Tibial artery (tissue), 4 donors: ENCODE measurements at regions not wholly inside any gene's neighbourhood (a gene's known extent, or its start where the extent isn't known, plus 50 kb on each side); places are given as distances from the start of the nearest gene placed in this dataset.

Experiments used
- DNase-seq, 2 donors: peaks; one replicate each; pipeline ENCODE4 v3.0.0-alpha.2; 2019
- H3K27ac ChIP-seq, 2 donors: fragments of 200-600 bp; sonication (generic) in 1 of 2; 1 replicate in 1 of 2; 2 replicates in 1 of 2; pipeline ENCODE4 v1.5.1; 2018 to 2019; ENCODE audit warnings: mild to moderate bottlenecking in 1 of 2
- H3K27me3 ChIP-seq, 2 donors: fragments of 200-600 bp; sonication (generic) in 1 of 2; one replicate each; pipeline versions ENCODE4 v1.5.1 to v1.6.0; 2016 to 2019
- H3K36me3 ChIP-seq, 3 donors: fragments of 200-600 bp; sonication (generic) in 2 of 3; one replicate each; pipeline ENCODE4 v1.5.1; 2016 to 2019; ENCODE audit warnings: mild to moderate bottlenecking in 2 of 3
- H3K4me1 ChIP-seq, 4 donors: fragments of 200-600 bp; sonication (generic) in 2 of 4; 1 replicate in 3 of 4; 2 replicates in 1 of 4; pipeline ENCODE4 v1.5.1; 2016 to 2019
- H3K4me3 ChIP-seq, 2 donors: fragments of 200-600 bp; sonication (generic) in 1 of 2; 1 replicate in 1 of 2; 2 replicates in 1 of 2; pipeline ENCODE4 v1.5.1; 2018 to 2019; ENCODE audit warnings: mild to moderate bottlenecking in 2 of 2
- H3K9me3 ChIP-seq, 3 donors: fragments of 200-600 bp; sonication (generic) in 1 of 3; one replicate each; pipeline ENCODE4 v1.5.1; 2016 to 2019
- intact Hi-C: fragments of 100-400 bp; cut with DNase I; formaldehyde crosslinking; loops from one replicate; pipeline ENCODE4 v1.15.0; 2023; ENCODE audit warnings: low total_unique reads
- TF ChIP-seq, protein P1 (sequence below), 2 experiments: fragments of 200-600 bp in 1 of 2; fragments of 450-650 bp in 1 of 2; IDR thresholded peaks; one replicate each; pipeline ENCODE4 v1.5.1; 2017 to 2019; ENCODE audit warnings: antibody characterized with exemption in 2 of 2, mild to moderate bottlenecking in 1 of 2, moderate library complexity in 1 of 2

DNA sequence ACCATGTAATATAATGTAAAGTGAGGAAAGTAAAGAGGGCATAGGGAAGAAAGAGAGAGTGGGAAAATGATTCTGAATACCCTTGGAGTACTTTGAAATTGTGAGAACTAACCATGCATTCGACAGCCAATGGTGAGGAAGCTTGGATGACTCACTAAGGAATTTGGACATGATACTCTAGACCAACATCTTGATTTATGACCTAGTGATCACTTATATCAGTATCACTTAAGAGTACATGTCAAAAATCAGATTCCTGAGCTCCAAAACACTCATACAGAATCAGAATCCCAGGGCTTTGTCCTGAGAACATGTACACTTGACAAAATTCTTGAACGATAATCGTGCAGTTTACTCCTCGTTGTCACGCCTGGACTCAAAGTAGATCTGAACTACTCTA is 1899.8 kb upstream of the PIK3C3 start:
- no peak for DNase-seq
- Histone ChIP-seq H3K36me3 (no peaks in the 10 kb centered on the region), H3K4me1 (no peaks in the 10 kb centered on the region), H3K27ac (no peak overlapping the region), H3K9me3 (no peaks in the 10 kb centered on the region), H3K27me3 (no peaks in the 10 kb centered on the region), H3K4me3 (no peak overlapping the region)
- intact Hi-C loops, result no loop called here
- TF ChIP-seq, protein P1, sequence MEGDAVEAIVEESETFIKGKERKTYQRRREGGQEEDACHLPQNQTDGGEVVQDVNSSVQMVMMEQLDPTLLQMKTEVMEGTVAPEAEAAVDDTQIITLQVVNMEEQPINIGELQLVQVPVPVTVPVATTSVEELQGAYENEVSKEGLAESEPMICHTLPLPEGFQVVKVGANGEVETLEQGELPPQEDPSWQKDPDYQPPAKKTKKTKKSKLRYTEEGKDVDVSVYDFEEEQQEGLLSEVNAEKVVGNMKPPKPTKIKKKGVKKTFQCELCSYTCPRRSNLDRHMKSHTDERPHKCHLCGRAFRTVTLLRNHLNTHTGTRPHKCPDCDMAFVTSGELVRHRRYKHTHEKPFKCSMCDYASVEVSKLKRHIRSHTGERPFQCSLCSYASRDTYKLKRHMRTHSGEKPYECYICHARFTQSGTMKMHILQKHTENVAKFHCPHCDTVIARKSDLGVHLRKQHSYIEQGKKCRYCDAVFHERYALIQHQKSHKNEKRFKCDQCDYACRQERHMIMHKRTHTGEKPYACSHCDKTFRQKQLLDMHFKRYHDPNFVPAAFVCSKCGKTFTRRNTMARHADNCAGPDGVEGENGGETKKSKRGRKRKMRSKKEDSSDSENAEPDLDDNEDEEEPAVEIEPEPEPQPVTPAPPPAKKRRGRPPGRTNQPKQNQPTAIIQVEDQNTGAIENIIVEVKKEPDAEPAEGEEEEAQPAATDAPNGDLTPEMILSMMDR (IDR thresholded peaks at IDR 0.05), result no peak

DNA sequence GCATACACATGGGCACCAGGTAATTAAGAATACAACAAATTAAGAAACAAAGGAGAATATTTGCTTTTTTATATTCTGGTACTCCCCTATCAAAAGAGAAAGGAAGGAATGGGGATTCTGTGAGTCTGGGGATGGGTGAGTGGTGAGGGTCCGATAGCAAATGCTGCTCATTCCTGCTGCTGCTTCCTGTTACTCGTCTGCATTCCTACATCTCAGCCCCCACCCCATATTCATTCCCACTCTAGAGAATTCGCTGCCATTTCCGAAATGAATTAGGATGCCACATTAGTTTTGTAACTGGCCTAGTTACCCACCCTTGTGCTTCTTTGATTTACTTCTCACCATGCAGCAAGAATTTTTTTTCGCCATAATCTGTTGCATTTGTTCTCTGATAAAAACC is 1905.3 kb upstream of the PIK3C3 start:
- TF ChIP-seq, protein P1 (IDR thresholded peaks at IDR 0.05), result no peak

DNA sequence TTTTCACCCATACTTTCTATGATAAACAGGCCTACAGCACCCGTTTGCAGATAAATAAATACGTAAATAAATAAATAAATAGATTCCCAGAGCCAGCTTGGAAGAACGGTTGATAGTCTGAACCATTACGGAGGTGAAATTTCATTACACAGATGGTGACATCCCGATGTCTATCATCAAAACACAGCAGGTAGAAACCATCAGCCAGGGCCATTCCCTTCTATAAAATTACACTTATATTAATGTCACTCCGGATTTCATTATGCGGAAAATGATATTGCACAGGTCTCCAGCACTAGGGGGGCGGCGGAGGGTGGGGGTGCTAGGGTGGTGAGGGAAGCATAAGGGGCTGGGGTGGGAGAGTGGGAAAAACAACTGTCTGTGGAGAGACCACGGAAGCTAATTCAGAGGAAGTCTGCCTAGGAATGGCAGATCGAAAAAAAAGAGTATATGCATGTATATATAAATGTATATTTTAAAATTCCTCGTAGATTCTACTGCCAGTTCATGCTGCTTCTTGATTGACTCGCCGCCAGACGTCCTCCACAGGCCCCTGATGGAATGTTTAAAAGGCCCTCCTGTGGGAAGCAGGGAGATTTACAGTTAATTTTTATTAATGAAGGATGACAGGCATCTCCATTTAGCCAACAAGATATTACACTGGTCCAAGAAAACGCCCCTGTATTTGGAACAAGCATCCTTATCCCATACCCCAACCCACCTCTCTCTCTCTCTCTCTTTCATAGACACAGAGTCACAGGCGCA is 1906.0 kb upstream of the PIK3C3 start:
- intact Hi-C loops, result no loop called here
- H3K4me3 ChIP-seq, result no peak overlapping the region
- H3K27ac ChIP-seq, result no peak overlapping the region
- TF ChIP-seq, protein P1 (IDR thresholded peaks at IDR 0.05), result no peak
- no peaks in the 10 kb centered on the region for H3K9me3 ChIP-seq
- H3K27me3 ChIP-seq, result no peaks in the 10 kb centered on the region
- H3K4me1 ChIP-seq, result no peaks in the 10 kb centered on the region
- no peaks in the 10 kb centered on the region for H3K36me3 ChIP-seq
- DNase-seq, result no peak

More for the DNA sequence above, 1905.3 kb upstream of the PIK3C3 start:
- no peak overlapping the region for H3K27ac ChIP-seq
- H3K4me3 ChIP-seq, result no peak overlapping the region
- no peaks in the 10 kb centered on the region for H3K27me3 ChIP-seq
- intact Hi-C loops, result no loop called here
- H3K9me3 ChIP-seq, result no peaks in the 10 kb centered on the region
- H3K36me3 ChIP-seq, result no peaks in the 10 kb centered on the region
- no peak for DNase-seq
- no peaks in the 10 kb centered on the region for H3K4me1 ChIP-seq

DNA sequence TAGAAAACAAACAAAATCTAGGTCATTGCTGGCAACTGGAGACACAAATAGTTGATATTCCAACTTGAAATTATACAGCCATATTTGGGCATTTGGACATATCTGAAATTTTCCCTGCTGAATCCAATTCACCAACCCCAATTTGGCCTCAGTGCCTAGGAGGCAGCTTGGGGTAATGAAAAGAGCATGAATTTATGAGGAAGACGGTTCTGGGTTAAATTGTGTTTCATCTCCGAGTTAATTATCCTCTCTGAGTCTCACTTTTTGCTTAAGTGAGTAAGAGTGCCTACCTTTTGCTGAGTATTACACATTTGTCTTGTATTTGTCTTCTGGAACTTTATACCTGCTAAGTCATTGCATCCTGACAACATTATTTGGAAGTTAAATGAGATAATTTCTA is 1906.8 kb upstream of the PIK3C3 start:
- Histone ChIP-seq H3K4me1 (no peaks in the 10 kb centered on the region), H3K27me3 (no peaks in the 10 kb centered on the region), H3K36me3 (no peaks in the 10 kb centered on the region), H3K4me3 (no peak overlapping the region), H3K9me3 (no peaks in the 10 kb centered on the region), H3K27ac (no peak overlapping the region)
- DNase-seq, result no peak
- TF ChIP-seq, protein P1 (IDR thresholded peaks at IDR 0.05), result no peak
- intact Hi-C loops, result no loop called here

DNA sequence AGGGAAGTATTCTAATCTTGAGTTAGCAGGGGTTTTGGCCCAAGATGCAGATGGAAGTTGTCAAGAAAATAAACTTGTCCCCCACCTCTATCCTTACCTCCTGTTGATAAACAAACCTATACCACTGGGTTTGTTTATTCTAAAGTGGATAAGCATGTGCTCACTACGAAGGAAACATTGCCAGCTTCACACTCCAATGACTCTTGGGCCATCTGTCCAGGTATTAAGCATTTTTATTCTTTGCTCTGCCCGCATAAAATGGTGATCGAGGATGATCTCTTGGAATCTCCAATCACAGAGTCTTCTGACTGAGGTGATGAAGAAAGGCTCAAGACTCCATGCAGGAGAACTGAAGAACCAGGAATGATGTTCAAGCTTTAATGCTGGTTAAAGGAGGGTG is 1908.4 kb upstream of the PIK3C3 start:
- intact Hi-C loops, result no loop called here
- no peaks in the 10 kb centered on the region for H3K36me3 ChIP-seq
- TF ChIP-seq, protein P1 (IDR thresholded peaks at IDR 0.05), result no peak
- no peak overlapping the region for H3K4me3 ChIP-seq
- no peak overlapping the region for H3K27ac ChIP-seq
- H3K27me3 ChIP-seq, result no peaks in the 10 kb centered on the region
- no peak for DNase-seq
- no peaks in the 10 kb centered on the region for H3K4me1 ChIP-seq
- H3K9me3 ChIP-seq, result no peaks in the 10 kb centered on the region
